SK-N-SH treated with all-trans-retinoic acid at 6 μM for 48 hours (cell line): ENCODE measurements at regions not wholly inside any gene's neighbourhood (a gene's known extent, or its start where the extent isn't known, plus 50 kb on each side); places are given as distances from the start of the nearest gene placed in this dataset.

Source experiments
- ESRRG ChIP-seq: fragments of 250-450 bp; sonication (Bioruptor Pico); IDR thresholded peaks from 2 replicates; pipeline ENCODE4 v1.6.1; 2021; ENCODE audit warnings: mild to moderate bottlenecking
- ISL1 ChIP-seq: fragments of 250-450 bp; sonication (Bioruptor Pico); IDR thresholded peaks from 2 replicates; pipeline ENCODE4 v2.1.2; 2022; ENCODE audit warnings: mild to moderate bottlenecking, moderate library complexity
- OSR1 ChIP-seq: fragments of 250-450 bp; sonication (Bioruptor Pico); IDR thresholded peaks from 2 replicates; pipeline ENCODE4 v1.8.0; 2022; ENCODE audit warnings: moderate library complexity, mild to moderate bottlenecking, inconsistent platforms
- PATZ1 ChIP-seq: fragments of 250-450 bp; sonication (Bioruptor Pico); IDR thresholded peaks from 2 replicates; pipeline ENCODE4 v1.8.0; 2020; ENCODE audit warnings: mild to moderate bottlenecking, moderate library complexity, borderline replicate concordance
- SNAI2 ChIP-seq: fragments of 250-450 bp; sonication (Bioruptor Pico); IDR thresholded peaks from 2 replicates; pipeline ENCODE4 v1.5.0; 2020; ENCODE audit warnings: mild to moderate bottlenecking, moderate library complexity
- TOX ChIP-seq: fragments of 250-450 bp; sonication (Bioruptor Pico); IDR thresholded peaks from 2 replicates; pipeline ENCODE4 v1.8.0; 2021; ENCODE audit warnings: mild to moderate bottlenecking, moderate library complexity, borderline replicate concordance
- TSHZ2 ChIP-seq: fragments of 250-450 bp; sonication (Bioruptor Pico); IDR thresholded peaks from 2 replicates; pipeline ENCODE4 v1.5.0; 2020; ENCODE audit warnings: mild to moderate bottlenecking, moderate library complexity
- ZC3H10 ChIP-seq: fragments of 250-450 bp; sonication (Bioruptor Pico); IDR thresholded peaks from 2 replicates; pipeline ENCODE4 v1.5.1; 2021; ENCODE audit warnings: mild to moderate bottlenecking, moderate library complexity
- ZFP3 ChIP-seq: fragments of 250-450 bp; sonication (Bioruptor Pico); IDR thresholded peaks from 2 replicates; pipeline ENCODE4 v1.5.0; 2020; ENCODE audit warnings: mild to moderate bottlenecking, moderate library complexity
- ZNF8 ChIP-seq: fragments of 450-650 bp; formaldehyde crosslinking; IDR thresholded peaks from 2 replicates; pipeline ENCODE4 v1.5.0; 2020; ENCODE audit warnings: mild to moderate bottlenecking, moderate library complexity

GRCh38 chr4:27251771-27252170 is 391.1 kb downstream of the STIM2 start:
- no peak for TF ChIP-seq ESRRG (CRISPR knock-in tag)
- no peak for TF ChIP-seq TSHZ2
- TF ChIP-seq SNAI2 (CRISPR knock-in tag): no peak
- no peak for TF ChIP-seq PATZ1 (CRISPR knock-in tag)
- TF ChIP-seq ZNF8 (CRISPR knock-in tag): no peak
- TF ChIP-seq ZC3H10 (CRISPR knock-in tag): no peak
- TF ChIP-seq ISL1: no peak
- TF ChIP-seq ZFP3 (CRISPR knock-in tag): no peak
- no peak for TF ChIP-seq OSR1 (CRISPR knock-in tag)
- no peak for TF ChIP-seq TOX (CRISPR knock-in tag)
